ENCODE measurements at regions not wholly inside any gene's neighbourhood (a gene's known extent, or its start where the extent isn't known, plus 50 kb on each side); places are given as distances from the start of the nearest gene placed in this dataset.

GRCh38 chr10:78247821-78248220 is 214.2 kb downstream of the RPS24 start:
- no peak for DNase-seq

GRCh38 chr10:78248651-78249464 is 215.2 kb downstream of the RPS24 start:
- DNase-seq = peak; percentile 37 to 41

- no peak for DNase-seq
Observed at GRCh38 chr10:78249690-78250089, 216.0 kb downstream of the RPS24 start.

GRCh38 chr10:78250313-78251015 is 216.8 kb downstream of the RPS24 start:
- DNase-seq = no peak

- no peak for DNase-seq
Observed at GRCh38 chr10:78251016-78251385, 217.3 kb downstream of the RPS24 start.

DNA sequence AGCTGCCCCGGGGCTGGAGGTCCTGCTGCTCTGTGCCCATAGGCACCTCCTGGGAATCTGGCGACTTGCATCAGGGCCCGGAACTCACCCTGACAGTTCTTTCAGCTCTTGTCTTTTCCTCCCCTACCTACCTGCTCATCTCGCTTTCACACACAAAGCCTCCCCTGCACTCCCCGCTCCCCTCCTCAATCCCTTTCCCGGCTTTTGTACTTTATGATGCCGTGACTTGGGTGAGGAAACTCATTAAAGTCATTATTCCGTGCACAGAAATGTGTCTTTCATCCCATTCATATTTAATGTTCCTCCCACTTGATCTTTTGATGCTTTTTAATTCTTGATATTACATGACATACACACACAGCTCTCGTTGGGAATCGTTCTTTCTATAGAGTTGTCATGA is 218.6 kb downstream of the RPS24 start:
- no peak for DNase-seq

- DNase-seq = no peak
Observed at GRCh38 chr10:78253063-78253853, 219.6 kb downstream of the RPS24 start.

DNA sequence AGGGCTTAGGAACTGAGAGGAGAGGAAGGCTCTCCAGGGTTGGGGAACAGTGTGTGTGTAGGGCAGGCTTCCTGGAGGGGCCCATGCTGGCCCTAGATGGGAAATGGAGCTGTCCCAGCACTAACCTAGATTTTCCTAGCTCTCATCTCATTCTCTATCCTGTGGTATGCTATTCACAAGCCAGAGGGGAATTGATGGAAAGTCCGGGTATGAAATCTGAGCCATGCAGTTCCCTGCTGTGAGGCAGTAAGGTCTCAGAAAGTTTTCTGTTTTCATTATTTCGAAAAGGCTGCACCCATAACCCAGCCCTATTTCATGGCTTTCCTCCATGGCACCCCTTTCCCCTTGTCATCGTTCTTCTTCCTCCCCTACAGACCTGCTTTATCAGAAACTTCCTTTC is 220.3 kb downstream of the RPS24 start:
- no peak for DNase-seq

DNA sequence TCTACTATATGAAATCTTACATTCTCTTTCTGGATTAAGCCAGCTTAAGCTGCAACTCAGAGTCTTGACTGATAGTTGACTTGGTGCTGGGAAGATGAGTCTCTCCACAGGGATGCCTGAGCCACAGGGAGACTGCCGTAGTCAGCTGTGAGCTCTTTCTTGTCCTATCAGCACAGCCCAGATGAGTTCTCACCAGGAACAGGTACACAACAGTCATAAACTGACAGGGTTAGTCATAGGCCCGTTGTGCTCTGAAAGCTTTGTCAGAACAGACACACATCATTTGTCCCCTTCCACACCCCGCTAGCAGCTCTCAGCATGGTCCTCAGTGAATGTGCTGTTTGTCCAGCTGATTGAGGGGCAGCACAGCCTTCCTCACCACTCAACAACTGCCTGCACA is 221.6 kb downstream of the RPS24 start:
- DNase-seq = no peak

- DNase-seq = no peak
Observed at GRCh38 chr10:78255796-78256638, 222.4 kb downstream of the RPS24 start.

DNA sequence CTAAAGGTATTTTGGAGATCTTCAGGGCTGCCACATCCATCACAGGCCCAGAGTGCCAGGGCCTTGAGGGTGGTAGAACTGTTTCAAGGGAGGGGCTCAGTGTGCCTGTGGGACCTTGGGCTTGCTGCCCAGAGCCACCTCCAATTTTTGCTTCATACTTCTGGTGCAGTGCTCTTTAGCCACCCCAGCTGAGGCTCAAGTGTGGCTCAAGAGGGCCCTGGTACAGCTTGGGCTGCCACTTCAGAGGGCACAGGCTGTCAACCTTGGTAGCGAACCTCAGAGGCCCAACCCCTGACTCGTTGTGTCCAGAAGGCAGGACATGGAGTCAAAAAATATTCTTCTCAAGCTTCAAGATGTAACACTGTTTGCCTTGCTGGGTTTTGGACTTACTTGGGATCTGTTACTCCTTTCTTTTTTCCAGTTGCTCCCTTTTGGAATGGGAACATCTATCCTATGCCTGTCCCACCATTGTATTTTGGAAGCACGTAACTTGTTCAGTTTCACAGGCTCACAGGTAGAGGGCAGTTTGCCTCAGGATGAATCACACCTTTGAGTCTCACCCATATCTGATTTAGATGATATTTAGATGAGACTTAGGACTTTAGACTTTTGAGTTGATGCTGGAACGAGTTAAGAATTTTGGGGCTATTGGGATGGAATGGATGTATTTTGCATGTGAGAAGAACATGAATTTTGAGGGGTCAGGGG is 224.8 kb downstream of the RPS24 start:
- DNase-seq = no peak

- DNase-seq = no peak
Observed at GRCh38 chr10:78259391-78259790, 225.7 kb downstream of the RPS24 start.

- DNase-seq = peak in 1 of 2 donors; percentile 34
Observed at GRCh38 chr10:78260141-78260540, 226.5 kb downstream of the RPS24 start.

GRCh38 chr10:78260680-78261079 is 227.0 kb downstream of the RPS24 start:
- no peak for DNase-seq

DNA sequence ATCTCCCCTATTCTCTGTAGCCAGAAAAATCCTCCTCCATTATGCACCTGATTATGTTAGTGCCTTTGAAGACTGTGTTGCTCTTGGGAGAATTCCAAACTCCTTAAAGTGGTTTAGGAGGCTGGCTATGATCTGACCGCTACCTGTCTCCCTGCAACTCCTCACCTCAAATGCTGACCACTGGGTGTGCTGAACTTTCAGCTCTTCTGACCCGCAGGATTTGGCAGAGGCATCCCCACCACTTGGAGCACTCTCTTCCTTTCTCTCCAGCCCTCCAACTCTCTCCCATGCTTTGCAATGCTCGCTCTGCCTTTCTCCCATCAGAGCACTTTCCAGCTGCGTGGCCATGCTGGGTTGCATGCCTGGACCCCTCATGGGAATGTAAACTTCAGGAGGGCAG is 227.6 kb downstream of the RPS24 start:
- no peak for DNase-seq

DNA sequence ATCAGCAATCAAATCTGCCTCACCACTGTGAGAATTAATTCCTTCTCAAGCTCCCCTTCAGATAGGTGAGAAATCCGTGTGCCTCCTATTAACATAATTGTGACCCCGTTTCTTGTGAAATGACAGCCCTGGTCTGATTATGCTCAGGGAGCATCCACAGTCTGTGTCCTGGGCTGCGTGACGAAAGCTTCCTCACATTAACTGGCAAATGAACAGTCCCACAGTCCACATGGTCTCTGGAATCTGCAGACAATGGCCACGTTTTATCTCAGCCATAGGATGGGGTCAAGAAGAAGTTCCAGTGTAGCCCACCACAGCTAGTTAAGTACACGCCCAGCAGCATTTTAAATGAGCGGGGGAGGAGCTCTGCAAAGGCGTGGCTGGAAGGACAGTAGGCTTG is 229.2 kb downstream of the RPS24 start:
- no peak for DNase-seq

GRCh38 chr10:78263521-78263988 is 229.9 kb downstream of the RPS24 start:
- DNase-seq = no peak

GRCh38 chr10:78264361-78264760 is 230.7 kb downstream of the RPS24 start:
- DNase-seq = no peak

DNA sequence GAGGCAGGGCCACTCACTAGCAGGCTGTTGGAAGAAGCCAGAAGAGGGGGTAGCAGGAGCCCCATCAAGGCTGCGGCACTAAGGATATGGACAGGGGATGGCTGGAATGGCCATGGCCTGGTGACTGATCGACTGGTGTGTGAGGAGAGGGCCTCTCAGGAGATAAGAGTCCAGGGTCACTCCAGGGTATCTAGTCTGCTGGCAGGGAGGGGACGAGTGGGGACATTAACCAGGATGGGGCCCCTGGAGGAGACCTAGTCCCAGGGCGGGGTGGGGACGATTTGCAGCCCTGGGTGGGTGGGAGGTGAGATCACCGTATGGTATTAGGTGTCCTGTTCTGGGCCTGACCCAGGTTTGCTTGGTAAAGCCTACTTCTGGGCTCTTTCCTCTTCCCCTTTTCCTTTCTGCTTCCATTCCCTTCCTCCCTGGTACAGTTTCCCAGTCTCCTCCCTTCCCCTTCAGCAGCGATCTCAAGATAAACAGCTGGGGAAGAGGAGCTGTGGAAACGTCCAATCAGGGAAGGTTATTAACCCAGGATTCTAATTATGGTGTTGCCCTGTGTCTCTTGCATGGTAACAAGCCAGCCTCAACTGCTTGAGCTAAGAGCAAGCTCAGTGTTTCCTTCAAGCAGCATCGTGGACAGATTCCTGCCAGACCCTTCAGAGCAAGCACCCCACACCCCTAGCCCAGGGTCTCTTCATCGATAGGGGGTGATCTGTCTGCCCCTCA is 233.2 kb downstream of the RPS24 start:
- DNase-seq = peak; percentile 26 to 34

DNA sequence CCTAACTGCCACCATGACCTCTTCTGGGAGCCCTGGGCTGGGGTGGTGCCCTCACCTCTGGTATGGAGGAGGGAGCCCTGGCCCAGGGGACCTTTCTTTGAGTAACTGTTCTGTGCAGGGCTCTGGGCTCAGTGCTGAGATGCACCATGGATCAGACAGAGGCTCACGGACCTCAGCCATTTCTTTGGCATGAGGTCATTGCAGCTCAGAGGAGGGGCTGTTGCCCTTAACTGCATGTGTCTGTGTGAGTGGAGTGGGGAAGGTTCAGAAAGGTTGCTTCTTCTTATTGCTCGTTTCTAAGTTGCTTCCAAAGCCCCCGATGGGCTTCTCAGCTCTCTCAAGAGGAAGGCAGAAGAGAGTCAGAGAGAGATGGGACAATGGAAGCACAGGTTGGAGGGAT is 233.9 kb downstream of the RPS24 start:
- no peak for DNase-seq

Data from right lung (tissue), 2 donors.